GM21737 (cell line): ENCODE measurements at regions not wholly inside any gene's neighbourhood (a gene's known extent, or its start where the extent isn't known, plus 50 kb on each side); places are given as distances from the start of the nearest gene placed in this dataset.

Experiments used
- ATAC-seq: cut with Tn5 transposase; IDR thresholded peaks from one replicate; pipeline ENCODE4 v1.9.1; 2021; ENCODE audit warnings: mild to moderate bottlenecking, moderate library complexity; ENCODE audit not compliant: unreplicated experiment

GRCh38 chr3:107992976-107993684 is 97.7 kb downstream of the CD47 start:
- no peak for ATAC-seq

- no peak for ATAC-seq
Measured at GRCh38 chr3:107990926-107991325, 99.9 kb downstream of the CD47 start.

DNA sequence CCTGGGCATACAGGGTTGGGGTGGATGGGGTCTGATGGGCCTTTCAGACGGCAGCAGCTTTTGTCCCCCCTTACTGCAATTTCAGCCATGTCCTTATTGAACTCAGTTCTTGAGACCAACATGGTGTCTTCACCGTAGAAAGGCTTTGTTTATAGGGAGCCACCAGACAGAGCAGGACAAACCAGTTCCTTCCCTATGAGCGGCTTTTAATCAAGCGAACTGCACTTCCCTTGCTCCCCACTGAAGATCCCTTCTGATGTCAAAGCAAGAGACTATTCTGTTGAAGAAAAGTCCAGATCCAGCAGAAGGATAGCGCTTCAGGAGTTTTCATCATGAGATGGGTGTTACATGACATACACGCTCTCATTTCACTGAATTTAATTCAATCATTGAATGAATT is 100.4 kb downstream of the CD47 start:
- no peak for ATAC-seq

- ATAC-seq, result no peak
Measured at GRCh38 chr3:107989661-107990060, 101.2 kb downstream of the CD47 start.

DNA sequence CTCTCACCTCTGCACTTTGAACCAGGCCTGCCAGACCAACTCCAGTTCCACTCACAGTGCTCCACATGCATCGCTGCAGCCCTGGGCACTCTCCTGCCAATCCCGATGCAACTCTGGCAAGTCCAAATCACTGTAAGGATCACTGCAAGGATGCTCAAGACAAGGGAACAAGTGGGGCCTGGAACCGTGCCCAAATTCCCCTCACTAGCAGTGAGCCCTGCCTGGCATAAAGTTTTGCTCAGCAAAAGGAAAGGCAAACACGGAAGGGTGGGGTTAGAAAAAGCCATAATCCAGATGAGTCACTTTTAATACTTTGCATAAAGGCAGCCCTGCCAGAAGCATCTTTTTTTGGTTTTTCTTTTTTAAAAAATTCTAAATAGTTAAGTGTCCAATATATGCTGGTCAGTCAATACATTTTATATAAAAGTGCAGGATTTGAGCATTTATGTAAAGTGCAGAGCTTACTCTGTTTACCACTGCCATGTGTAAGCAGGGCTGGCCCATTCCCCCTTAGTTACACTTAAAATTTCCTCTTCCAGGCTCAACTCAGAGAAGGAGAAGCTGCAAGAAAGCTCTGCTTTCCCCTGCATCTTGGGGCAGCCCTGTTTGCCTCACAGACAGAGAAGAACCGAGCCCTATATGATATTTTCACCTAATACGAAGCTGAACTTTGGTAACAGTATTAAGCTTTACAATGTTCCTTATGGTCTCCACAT is 102.2 kb downstream of the CD47 start:
- no peak for ATAC-seq

GRCh38 chr3:107987036-107987939 is 103.5 kb downstream of the CD47 start:
- ATAC-seq, result no peak

GRCh38 chr3:107986505-107986904 is 104.3 kb downstream of the CD47 start:
- no peak for ATAC-seq

DNA sequence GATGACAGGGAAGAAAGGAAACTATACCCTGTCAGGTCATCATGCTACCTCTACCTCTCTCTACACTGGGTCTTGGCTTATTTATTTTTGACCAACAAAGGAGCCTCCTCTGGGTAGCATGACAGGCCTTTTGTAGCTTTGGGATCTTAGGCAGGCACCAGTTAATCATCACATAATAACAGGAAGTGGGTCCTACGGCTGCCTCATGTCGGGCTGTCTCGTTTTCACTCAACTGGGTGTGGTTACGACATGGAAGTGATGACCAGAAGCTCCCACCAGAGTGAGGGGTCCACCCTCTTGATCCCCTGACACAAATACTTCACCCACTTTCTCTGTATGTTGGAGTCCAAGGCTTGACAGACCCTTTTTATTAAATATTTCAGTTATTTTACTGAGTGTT is 105.3 kb downstream of the CD47 start:
- peak; percentile 97 for ATAC-seq

- no peak for ATAC-seq
Measured at GRCh38 chr3:107983247-107983646, 107.6 kb downstream of the CD47 start.

GRCh38 chr3:107982165-107982564 is 108.7 kb downstream of the CD47 start:
- ATAC-seq, result no peak

GRCh38 chr3:107981471-107982111 is 109.2 kb downstream of the CD47 start:
- no peak for ATAC-seq

GRCh38 chr3:107979538-107979937 is 111.3 kb downstream of the CD47 start:
- ATAC-seq, result no peak

GRCh38 chr3:107978131-107979055 is 112.4 kb downstream of the CD47 start:
- ATAC-seq, result no peak

- no peak for ATAC-seq
Measured at GRCh38 chr3:107977221-107978130, 113.4 kb downstream of the CD47 start.

DNA sequence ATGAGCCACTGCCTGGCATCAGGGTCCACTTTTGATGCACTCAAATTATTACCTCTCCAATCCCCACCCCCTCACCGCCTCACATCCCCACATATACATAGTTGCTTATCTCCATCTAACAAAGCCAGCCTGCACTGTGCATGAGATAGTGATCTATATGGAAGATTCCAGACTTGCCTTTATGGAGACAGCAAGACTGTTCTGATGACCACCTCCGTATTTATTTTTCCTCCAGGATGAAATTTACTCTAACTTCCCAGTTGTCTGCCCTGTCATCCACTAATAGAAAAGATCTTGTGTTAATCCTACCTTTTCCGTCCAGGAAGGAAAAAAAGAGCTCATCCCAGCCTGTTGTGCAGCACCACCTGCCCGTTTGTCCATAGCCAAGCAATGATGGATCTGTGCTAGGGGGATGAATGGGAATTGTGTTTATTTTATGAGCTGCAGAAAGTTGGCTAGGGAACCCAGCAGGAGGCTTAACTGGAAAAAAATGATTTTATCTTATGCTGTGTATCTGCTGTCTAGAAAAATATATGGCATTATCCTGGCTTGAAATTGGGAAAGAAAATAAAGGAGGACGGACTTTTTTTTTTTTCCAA is 114.5 kb downstream of the CD47 start:
- no peak for ATAC-seq

DNA sequence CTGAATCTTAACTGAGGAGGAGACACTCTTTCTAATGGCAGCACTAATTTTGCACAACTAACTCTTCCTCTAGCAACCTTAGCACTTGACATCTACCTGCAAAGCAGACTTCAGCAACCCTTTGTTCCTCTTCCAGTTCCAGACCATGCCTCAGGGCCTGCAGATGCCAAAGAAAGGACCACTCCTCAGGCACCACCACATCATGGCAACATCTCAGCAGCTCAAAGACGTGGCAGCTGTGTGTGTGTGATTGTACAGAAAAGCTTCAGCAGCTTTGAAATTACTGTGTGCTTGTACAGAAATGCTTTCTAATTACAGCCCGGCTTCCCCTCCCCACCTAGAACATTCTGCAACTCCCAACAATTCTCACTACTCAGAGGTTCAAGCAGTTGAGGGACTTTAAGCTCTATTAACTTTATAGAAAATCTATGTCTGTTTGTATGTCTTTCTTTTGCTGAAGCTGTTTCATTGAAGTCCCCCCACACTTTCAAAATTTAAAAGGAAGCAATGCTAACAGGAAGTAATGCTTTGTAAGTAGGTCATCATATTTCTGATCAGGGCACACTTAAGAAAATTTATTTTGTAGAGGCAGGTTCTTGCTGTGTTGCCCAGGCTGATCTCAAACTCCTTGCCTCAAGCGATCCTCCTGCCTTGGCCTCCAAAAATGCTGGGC is 115.2 kb downstream of the CD47 start:
- ATAC-seq, result no peak

DNA sequence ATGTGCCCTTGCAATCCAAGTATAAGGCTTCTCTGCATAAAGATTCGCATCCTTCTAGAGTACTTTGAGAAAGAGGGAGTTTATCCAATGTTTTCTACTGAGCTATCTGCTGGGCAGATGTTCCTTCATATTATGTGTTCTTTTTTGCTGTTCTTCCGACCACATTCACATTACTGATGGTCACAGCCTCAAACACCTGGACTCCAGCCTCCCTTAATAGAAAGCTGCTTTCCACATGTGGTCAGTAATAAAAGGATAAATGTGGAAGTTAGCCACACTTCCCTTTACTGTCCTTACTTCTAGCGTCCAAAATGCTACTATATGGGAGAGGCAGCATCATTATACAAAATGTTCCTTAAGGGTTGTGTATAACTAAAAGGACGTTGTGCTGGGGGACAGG is 116.9 kb downstream of the CD47 start:
- ATAC-seq, result no peak

GRCh38 chr3:107973152-107973551 is 117.7 kb downstream of the CD47 start:
- no peak for ATAC-seq
